Gastroesophageal sphincter (tissue), 3 donors: ENCODE measurements at regions not wholly inside any gene's neighbourhood (a gene's known extent, or its start where the extent isn't known, plus 50 kb on each side); places are given as distances from the start of the nearest gene placed in this dataset.

Experiments
- CTCF ChIP-seq, 4 experiments: fragments of 200-600 bp in 2 of 4; fragments of 450-650 bp in 2 of 4; sonication (generic) in 1 of 4; IDR thresholded peaks; one replicate each; pipeline ENCODE4 v1.5.1; 2017 to 2019; ENCODE audit warnings: antibody characterized with exemption in 4 of 4, mild to moderate bottlenecking in 2 of 4, moderate library complexity in 2 of 4
- EP300 ChIP-seq: sonication (generic); formaldehyde crosslinking; IDR thresholded peaks from one replicate; pipeline ENCODE4 v1.6.1; 2017; ENCODE audit warnings: antibody characterized with exemption, mild to moderate bottlenecking
- POLR2A ChIP-seq, 2 donors: fragments of 450-650 bp; IDR thresholded peaks; one replicate each; pipeline ENCODE4 v1.6.1; 2017; ENCODE audit warnings: antibody characterized with exemption in 2 of 2, mild to moderate bottlenecking in 2 of 2, moderate library complexity in 1 of 2
- POLR2AphosphoS5 ChIP-seq: sonication (generic); formaldehyde crosslinking; IDR thresholded peaks from one replicate; pipeline ENCODE4 v1.6.1; 2017; ENCODE audit warnings: antibody characterized with exemption

DNA sequence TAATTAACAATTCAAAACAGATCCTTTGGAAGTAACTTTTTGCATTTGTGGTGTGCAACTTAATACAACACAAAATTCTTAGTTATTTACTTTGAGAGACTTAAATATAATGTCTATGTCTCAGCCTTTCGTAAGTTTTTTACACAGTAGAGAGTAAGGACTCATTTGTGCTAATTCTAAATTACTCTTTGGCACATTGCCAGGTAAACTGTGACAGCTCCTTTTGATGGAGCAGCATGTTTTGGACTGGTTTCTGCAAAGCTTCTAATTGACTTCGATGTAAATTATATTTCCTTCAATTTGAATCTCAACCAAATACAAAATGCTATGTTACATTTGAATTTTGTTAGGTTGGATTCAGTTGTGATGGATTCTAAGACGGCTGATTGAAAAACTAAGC is 450.7 kb upstream of the OPRM1 start:
- TF ChIP-seq EP300 (no peak), POLR2A (IDR thresholded peaks at IDR 0.05) (no peak), CTCF (IDR thresholded peaks at IDR 0.05) (no peak), POLR2AphosphoS5 (no peak)
